K562 (cell line): ENCODE measurements at regions not wholly inside any gene's neighbourhood (a gene's known extent, or its start where the extent isn't known, plus 50 kb on each side); places are given as distances from the start of the nearest gene placed in this dataset.

Source experiments
- ATAC-seq: fragments of 200-7000 bp; cut with Tn5 transposase; 3 replicates; pipeline ENCODE4 v1.9.1; 2020; ENCODE audit warnings: moderate library complexity
- BruUV-seq: library from RNA; stranded (reverse); fragments of 400-500 nt; replicated peaks from 2 replicates; lab custom pipeline; 2021; lab: Mats Ljungman, UMichigan
- CTCF ChIA-PET: fragments of 300-600 bp; formaldehyde crosslinking; extraction: SDS; loops from one replicate; lab custom pipeline; 2021; ENCODE audit warnings: low intra/inter-chr PET ratio; lab: Yijun Ruan, JAX
- POLR2A ChIA-PET: fragments of 300-600, 350-650 bp; sonication (Branson Sonifier 250); formaldehyde crosslinking; extraction: SDS; loops from one replicate; lab custom pipeline; 2021; ENCODE audit warnings: antibody characterized with exemption, inconsistent platforms; lab: Yijun Ruan, JAX
- DNase-seq, 4 experiments: peaks; one replicate each; pipeline versions ENCODE4 v3.0.0 to v3.0.0-alpha.2; 2011 to 2018; ENCODE audit warnings: low spot score in 3 of 4, mixed read lengths in 3 of 4; ENCODE audit errors: extremely low read depth in 1 of 4
- FAIRE-seq: peaks from 2 replicates; lab custom pipeline; 2011; peaks lifted over from hg19 to GRCh38; lab: Jason Lieb, UNC
- H2AFZ ChIP-seq: 2 replicates; pipeline ENCODE4 v1.6.0; 2011; ENCODE audit warnings: low read depth, low read length, control low read depth, inconsistent platforms
- H3K27ac ChIP-seq: fragments of 200-600 bp; 3 replicates; pipeline ENCODE4 v1.8.0; 2011; ENCODE audit warnings: low read depth, mild to moderate bottlenecking, control low read depth, inconsistent platforms, low read length, moderate library complexity, mixed read lengths; ENCODE audit errors: extremely low read depth
- H3K27me3 ChIP-seq, 2 experiments: fragments of 300-600 bp in 1 of 2; 2 replicates in 1 of 2; 3 replicates in 1 of 2; pipeline versions ENCODE4 v1.6.0 to v1.8.0; 2011; ENCODE audit warnings: inconsistent platforms in 2 of 2, low read length in 2 of 2, mild to moderate bottlenecking in 1 of 2, mixed read lengths in 1 of 2, moderate library complexity in 1 of 2; ENCODE audit not compliant: control insufficient read depth in 2 of 2, insufficient read depth in 2 of 2
- H3K36me3 ChIP-seq: fragments of 300-600 bp; 3 replicates; pipeline ENCODE4 v1.8.0; 2011; ENCODE audit warnings: mild to moderate bottlenecking, low read length, inconsistent platforms; ENCODE audit not compliant: control insufficient read depth, insufficient read depth
- H3K4me1 ChIP-seq, 2 experiments: fragments of 200-600 bp in 1 of 2; replicated peaks in 1 of 2; 2 replicates in 1 of 2; 3 replicates in 1 of 2; pipeline versions ENCODE4 v1.5.1 to v1.8.0; 2011; ENCODE audit warnings: inconsistent platforms in 2 of 2, low read length in 2 of 2, mild to moderate bottlenecking in 1 of 2, mixed read lengths in 1 of 2, moderate library complexity in 1 of 2; ENCODE audit not compliant: control insufficient read depth in 2 of 2, insufficient read depth in 2 of 2
- H3K4me2 ChIP-seq: 2 replicates; pipeline ENCODE4 v1.6.1; 2011; ENCODE audit warnings: low read length, control low read depth, inconsistent platforms, mixed read lengths; ENCODE audit not compliant: insufficient read depth
- H3K4me3 ChIP-seq: fragments of 200-600 bp; sonication (generic), shearing (Covaris generic); 2 replicates; pipeline ENCODE4 v1.5.1; 2016; ENCODE audit warnings: control low read depth, inconsistent platforms
- H3K79me2 ChIP-seq: fragments of 200-600 bp; 3 replicates; pipeline ENCODE4 v1.8.0; 2011; ENCODE audit warnings: low read length, inconsistent platforms; ENCODE audit not compliant: control insufficient read depth, insufficient read depth
- H3K9ac ChIP-seq, 2 experiments: 2 replicates each; pipeline versions ENCODE4 v1.6.0 to v1.6.1; 2011; ENCODE audit warnings: low read depth in 2 of 2, low read length in 2 of 2, control low read depth in 1 of 2, inconsistent platforms in 1 of 2, mild to moderate bottlenecking in 1 of 2, mixed read lengths in 1 of 2; ENCODE audit not compliant: insufficient read depth in 1 of 2
- H3K9me1 ChIP-seq: one replicate; pipeline ENCODE4 v1.6.0; 2011; ENCODE audit warnings: inconsistent platforms, mild to moderate bottlenecking, low read length, moderate library complexity; ENCODE audit not compliant: control insufficient read depth, insufficient read depth
- H3K9me3 ChIP-seq: replicated peaks from 2 replicates; pipeline ENCODE4 v1.5.1; 2011; ENCODE audit warnings: low read depth, low read length, inconsistent platforms; ENCODE audit not compliant: control insufficient read depth, insufficient read depth
- H4K20me1 ChIP-seq: replicated peaks from 2 replicates; pipeline ENCODE4 v1.6.1; 2011; ENCODE audit warnings: low read length, inconsistent platforms, mixed read lengths; ENCODE audit not compliant: control insufficient read depth, insufficient read depth
- ASH1L ChIP-seq: fragments of 450-650 bp; IDR thresholded peaks from 2 replicates; pipeline ENCODE4 v1.6.1; 2018; ENCODE audit warnings: borderline replicate concordance, mild to moderate bottlenecking, low read depth; ENCODE audit not compliant: partially characterized antibody
- BACH1 ChIP-seq: fragments of 200-800 bp; sonication (Bioruptor generic); IDR thresholded peaks from 2 replicates; pipeline ENCODE4 v1.6.1; 2016; ENCODE audit warnings: missing genetic modification characterization, missing compliant biosample characterization
- CBX2 ChIP-seq: fragments of 200-600 bp; sonication (generic); IDR thresholded peaks from one replicate; pipeline ENCODE4 v1.6.1; 2012; ENCODE audit warnings: mild to moderate bottlenecking, low read length, inconsistent platforms; ENCODE audit not compliant: insufficient read depth, poor library complexity, severe bottlenecking
- ETS2 ChIP-seq: IDR thresholded peaks from 2 replicates; pipeline ENCODE4 v1.6.1; 2016; ENCODE audit warnings: borderline replicate concordance, missing genetic modification characterization, mild to moderate bottlenecking, moderate library complexity, missing compliant biosample characterization; ENCODE audit not compliant: poor library complexity, severe bottlenecking
- NFXL1 ChIP-seq: fragments of 450-650 bp; formaldehyde crosslinking; IDR thresholded peaks from 2 replicates; pipeline ENCODE4 v1.4.0; 2021; ENCODE audit warnings: mild to moderate bottlenecking
- RBM14 ChIP-seq: fragments of 200-400 bp; formaldehyde crosslinking; IDR thresholded peaks from 2 replicates; pipeline ENCODE4 v1.6.1; 2018; ENCODE audit warnings: low read depth, mild to moderate bottlenecking, low read length, moderate library complexity, borderline replicate concordance; ENCODE audit not compliant: insufficient read depth
- SOX6 ChIP-seq: fragments of 450-650 bp; IDR thresholded peaks from 2 replicates; pipeline ENCODE4 v1.6.1; 2014; ENCODE audit warnings: mild to moderate bottlenecking
- ZMIZ1 ChIP-seq, 2 experiments: fragments of 150-350 bp in 1 of 2; IDR thresholded peaks; 2 replicates each; pipeline ENCODE4 v1.6.1; 2012 to 2016; ENCODE audit warnings: low read depth in 2 of 2, low read length in 2 of 2, mild to moderate bottlenecking in 1 of 2, moderate library complexity in 1 of 2
- WGBS: fragments of 100-300 bp; shearing (Covaris generic); methylation state at CpG from one replicate; pipeline ENCODE4 v1.1.6; 2016; ENCODE audit warnings: low coverage, mixed read lengths; ENCODE audit not compliant: insufficient coverage; ENCODE audit errors: missing lambda C conversion rate; 5-methylcytosine and 5-hydroxymethylcytosine counted together
- in situ Hi-C: fragments of 300-500 bp; cut with MboI; formaldehyde crosslinking; loops from 4 replicates; pipeline ENCODE4 v1.15.0; 2018; ENCODE audit warnings: inconsistent platforms, mixed read lengths
- intact Hi-C: fragments of 100-400 bp; cut with micrococcal nuclease; formaldehyde crosslinking; loops from 2 replicates; pipeline ENCODE4 v1.14.2; 2022

GRCh38 chr13:33520468-33520839, 234.9 kb upstream of the STARD13 start:
- no peak overlapping the region for H3K9ac ChIP-seq
- ATAC-seq (no peak), FAIRE-seq (no peak), DNase-seq (no peak)
- no peaks in the 10 kb centered on the region for H3K27me3 ChIP-seq
- ChIA-PET POLR2A (no interaction called here), CTCF (no interaction called here)
- no peak overlapping the region for H2AFZ ChIP-seq
- H3K79me2 ChIP-seq: no peaks in the 10 kb centered on the region
- no peaks in the 10 kb centered on the region for H3K4me1 ChIP-seq
- 0% methylated on average over 2 of the region's 5 CpGs for WGBS
- H3K4me2 ChIP-seq: no peak overlapping the region
- H3K9me1 ChIP-seq: no peaks in the 10 kb centered on the region
- no peaks in the 10 kb centered on the region for H3K9me3 ChIP-seq
- intact Hi-C loops (no loop called here), in situ Hi-C loops (no loop called here)
- BruUV-seq: no TSS peak
- no peaks in the 10 kb centered on the region for H4K20me1 ChIP-seq
- H3K27ac ChIP-seq: no peak overlapping the region
- no peaks in the 10 kb centered on the region for H3K36me3 ChIP-seq
- no peak overlapping the region for H3K4me3 ChIP-seq
- TF ChIP-seq ETS2: no peak
- TF ChIP-seq NFXL1 (CRISPR knock-in tag): no peak

- no peak overlapping the region for H3K27ac ChIP-seq
- no peaks in the 10 kb centered on the region for H3K79me2 ChIP-seq
- H3K4me1 ChIP-seq: no peaks in the 10 kb centered on the region
- CTCF ChIA-PET: no interaction called here
- TF ChIP-seq CBX2 (no peak), RBM14 (no peak), BACH1 (tag) (no peak), ASH1L (no peak), ZMIZ1 (IDR thresholded peaks at IDR 0.05; ENCODE audit: low read depth in 2 of 2, low read length in 2 of 2) (no peak), SOX6 (no peak)
- TF ChIP-seq, all 486 proteins: peak for 0
- no peak overlapping the region for H3K4me2 ChIP-seq
- no peak overlapping the region for H3K9ac ChIP-seq
- no peak overlapping the region for H3K4me3 ChIP-seq
- H3K27me3 ChIP-seq: no peaks in the 10 kb centered on the region
- in situ Hi-C loops (no loop called here), intact Hi-C loops (no loop called here)
- DNase-seq (no peak), FAIRE-seq (no peak), ATAC-seq (no peak)
- no TSS peak for BruUV-seq
- WGBS: 20% methylated on average over 1 of the region's 1 CpG
- POLR2A ChIA-PET: no interaction called here
- H2AFZ ChIP-seq: no peak overlapping the region
- H3K36me3 ChIP-seq: no peaks in the 10 kb centered on the region
- no peaks in the 10 kb centered on the region for H3K9me3 ChIP-seq
- H3K9me1 ChIP-seq: no peaks in the 10 kb centered on the region
- no peaks in the 10 kb centered on the region for H4K20me1 ChIP-seq
Observed at GRCh38 chr13:33524086-33524485, 238.5 kb upstream of the STARD13 start.
